GM12891 (cell line): ENCODE measurements at regions not wholly inside any gene's neighbourhood (a gene's known extent, or its start where the extent isn't known, plus 50 kb on each side); places are given as distances from the start of the nearest gene placed in this dataset.

Source experiments
- DNase-seq: peaks from one replicate; pipeline ENCODE4 v3.0.0; 2011; ENCODE audit warnings: low spot score; ENCODE audit not compliant: insufficient read length
- FAIRE-seq: peaks from 2 replicates; lab custom pipeline; 2011; peaks lifted over from hg19 to GRCh38; lab: Jason Lieb, UNC
- PAX5 ChIP-seq: IDR thresholded peaks from 2 replicates; pipeline ENCODE4 v1.6.1; 2011; ENCODE audit warnings: low read length, moderate library complexity, mild to moderate bottlenecking; ENCODE audit not compliant: insufficient read depth, severe bottlenecking
- POLR2A ChIP-seq: IDR thresholded peaks from 2 replicates; pipeline ENCODE4 v1.6.1; 2011; ENCODE audit warnings: low read depth, low read length, control low read depth
- POLR2AphosphoS5 ChIP-seq: IDR thresholded peaks from 2 replicates; pipeline ENCODE4 v1.6.1; 2011; ENCODE audit warnings: low read depth, low read length, control low read depth
- POU2F2 ChIP-seq: IDR thresholded peaks from 2 replicates; pipeline ENCODE4 v1.6.1; 2011; ENCODE audit warnings: low read depth, mild to moderate bottlenecking, control low read depth, low read length, moderate library complexity
- SPI1 ChIP-seq: IDR thresholded peaks from 2 replicates; pipeline ENCODE4 v1.6.1; 2011; ENCODE audit warnings: low read depth, low read length, control low read depth
- TAF1 ChIP-seq: IDR thresholded peaks from 2 replicates; pipeline ENCODE4 v1.6.1; 2011; ENCODE audit warnings: low read depth, low read length, control low read depth

DNA sequence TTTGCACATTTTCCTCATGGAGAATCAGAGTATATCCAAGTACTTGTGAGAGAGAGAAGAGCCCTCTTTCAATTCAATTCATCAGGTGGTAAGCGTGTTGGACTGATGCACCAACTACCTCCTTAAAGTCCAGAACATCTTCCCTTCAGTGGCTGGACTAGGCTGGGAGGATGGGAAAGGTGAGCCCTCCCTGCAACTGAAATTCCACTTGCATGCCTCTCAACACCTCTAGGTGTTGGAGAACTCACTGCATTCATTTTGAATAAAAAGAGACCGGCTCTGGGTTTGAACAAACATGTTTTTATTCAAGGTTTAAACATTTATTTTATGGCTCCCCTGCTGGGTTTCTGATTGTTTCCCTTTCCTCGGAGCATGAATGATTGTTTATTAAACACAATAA lies 573.5 kb downstream of the CCSER2 start:
- DNase-seq (no peak), FAIRE-seq (no peak)
- TF ChIP-seq TAF1 (no peak), POLR2A (no peak), SPI1 (no peak), POLR2AphosphoS5 (no peak), POU2F2 (no peak), PAX5 (no peak)

DNA sequence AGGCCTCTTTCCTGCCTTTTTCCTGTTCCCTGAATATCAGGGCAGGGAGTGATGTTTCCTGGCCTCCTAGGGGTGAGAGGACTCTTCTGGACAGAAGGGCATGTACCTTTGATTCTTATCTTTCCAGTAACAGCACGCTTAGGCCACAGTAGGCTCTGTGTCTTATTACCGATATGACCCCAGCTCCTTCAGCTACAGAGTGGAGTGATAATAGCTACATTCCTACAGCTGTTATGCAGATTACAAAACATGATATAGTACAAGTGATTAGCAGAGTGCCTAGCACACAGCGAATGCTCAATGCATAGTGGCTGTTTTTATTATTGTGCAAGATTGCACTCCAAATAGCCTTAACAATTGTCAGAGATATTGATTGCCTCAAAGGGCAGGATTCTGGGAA lies 574.2 kb downstream of the CCSER2 start:
- no peak for FAIRE-seq
- no peak for DNase-seq
- no peak for TF ChIP-seq POU2F2
- no peak for TF ChIP-seq POLR2A
- TF ChIP-seq PAX5: no peak
- no peak for TF ChIP-seq POLR2AphosphoS5
- TF ChIP-seq SPI1: no peak
- TF ChIP-seq TAF1: no peak

DNA sequence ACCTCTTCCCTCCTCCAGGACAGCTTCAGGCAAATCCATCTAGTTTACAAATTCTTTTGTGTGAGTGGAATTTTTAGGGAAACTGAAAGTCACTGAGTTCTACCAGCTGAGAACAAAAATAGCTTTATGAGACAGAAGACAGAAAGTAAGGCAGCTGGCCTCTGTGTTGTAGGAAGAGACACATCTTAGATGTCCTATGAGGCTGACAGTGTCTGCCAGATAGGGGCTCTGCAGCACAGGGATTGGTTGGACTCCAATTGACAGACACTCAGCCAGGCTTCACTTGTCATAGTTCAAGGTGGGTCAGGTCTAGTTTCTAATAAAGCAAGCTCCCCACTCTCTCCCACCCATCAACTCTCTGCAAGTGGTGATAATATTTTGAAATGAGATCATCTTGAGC lies 574.9 kb downstream of the CCSER2 start:
- FAIRE-seq: no peak
- no peak for DNase-seq
- TF ChIP-seq POLR2A: no peak
- no peak for TF ChIP-seq PAX5
- TF ChIP-seq POU2F2: no peak
- no peak for TF ChIP-seq SPI1
- no peak for TF ChIP-seq TAF1
- TF ChIP-seq POLR2AphosphoS5: no peak

DNA sequence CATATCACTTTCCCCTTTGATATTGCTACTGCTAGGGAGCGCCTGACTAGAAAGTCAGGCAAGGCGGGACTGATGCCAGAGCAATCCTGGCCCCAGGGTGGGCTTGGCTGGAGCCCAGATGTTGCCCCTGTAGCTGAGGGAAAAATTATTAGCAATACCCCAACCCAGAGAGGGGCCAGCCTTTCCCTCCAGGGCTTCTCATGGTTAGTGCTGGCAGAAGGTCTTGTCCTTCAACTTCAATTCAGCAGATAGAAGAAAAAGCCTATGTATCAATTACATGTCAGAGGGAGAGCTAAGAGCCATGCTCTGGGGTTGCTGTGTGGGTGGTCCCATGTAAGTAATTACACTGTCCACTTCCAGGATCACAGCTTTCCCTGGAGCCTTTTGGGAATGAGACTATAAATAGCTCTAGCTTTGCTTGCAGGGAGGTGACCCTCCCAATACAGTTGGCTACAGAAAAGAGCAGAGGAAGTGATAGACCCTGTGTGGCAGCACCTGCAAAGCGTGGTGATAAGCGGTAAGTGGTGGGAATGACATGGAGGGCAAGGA lies 579.1 kb downstream of the CCSER2 start:
- FAIRE-seq: no peak
- no peak for DNase-seq
- no peak for TF ChIP-seq TAF1
- TF ChIP-seq SPI1: no peak
- no peak for TF ChIP-seq POU2F2
- no peak for TF ChIP-seq POLR2A
- TF ChIP-seq POLR2AphosphoS5: no peak
- no peak for TF ChIP-seq PAX5

DNA sequence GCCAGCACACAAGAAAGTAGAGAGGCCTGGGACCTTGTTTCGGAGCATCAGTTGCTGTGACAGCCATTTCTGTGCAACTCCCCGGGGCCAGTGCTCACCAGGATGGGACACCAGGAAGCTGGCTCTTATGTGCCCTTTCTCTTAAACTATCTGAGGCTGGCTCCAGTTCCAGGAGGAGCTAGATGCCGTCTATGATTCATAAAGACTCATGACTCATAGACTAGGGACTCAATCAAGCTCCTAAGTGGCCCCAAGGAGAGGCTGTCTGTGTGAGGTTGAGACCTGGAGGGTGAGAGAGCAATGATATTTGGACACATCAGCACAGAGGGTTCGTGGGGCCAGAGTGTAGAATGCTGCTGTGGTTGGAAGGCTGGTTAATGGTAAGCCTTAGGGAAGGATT lies 580.1 kb downstream of the CCSER2 start:
- FAIRE-seq: no peak
- DNase-seq: no peak

DNA sequence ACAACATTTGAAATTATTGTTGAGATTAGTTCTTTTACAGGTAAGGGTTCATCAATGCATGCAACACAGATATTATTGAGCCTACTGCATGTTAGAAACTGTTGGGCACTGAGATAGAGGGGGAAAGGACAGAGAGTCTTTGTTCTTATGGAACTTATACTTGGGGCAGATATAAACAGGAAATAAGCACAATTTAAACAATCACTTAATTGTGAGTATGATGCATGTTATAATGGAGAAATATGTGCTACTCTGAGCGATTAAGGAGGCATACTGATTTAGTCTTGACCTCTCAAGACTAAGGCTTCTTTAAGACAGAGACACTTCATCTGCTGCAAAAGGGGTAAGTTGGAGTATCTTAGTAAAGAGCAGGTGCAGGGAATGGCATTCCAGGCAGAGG lies 593.3 kb downstream of the CCSER2 start:
- no peak for TF ChIP-seq PAX5
- TF ChIP-seq SPI1: no peak
- TF ChIP-seq POU2F2: no peak
- no peak for TF ChIP-seq POLR2A
- TF ChIP-seq POLR2AphosphoS5: no peak
- TF ChIP-seq TAF1: no peak
- DNase-seq: no peak
- FAIRE-seq: no peak

More for the DNA sequence above, 580.1 kb downstream of the CCSER2 start:
- TF ChIP-seq POLR2A (no peak), SPI1 (no peak), POLR2AphosphoS5 (no peak), PAX5 (no peak), POU2F2 (no peak), TAF1 (no peak)

DNA sequence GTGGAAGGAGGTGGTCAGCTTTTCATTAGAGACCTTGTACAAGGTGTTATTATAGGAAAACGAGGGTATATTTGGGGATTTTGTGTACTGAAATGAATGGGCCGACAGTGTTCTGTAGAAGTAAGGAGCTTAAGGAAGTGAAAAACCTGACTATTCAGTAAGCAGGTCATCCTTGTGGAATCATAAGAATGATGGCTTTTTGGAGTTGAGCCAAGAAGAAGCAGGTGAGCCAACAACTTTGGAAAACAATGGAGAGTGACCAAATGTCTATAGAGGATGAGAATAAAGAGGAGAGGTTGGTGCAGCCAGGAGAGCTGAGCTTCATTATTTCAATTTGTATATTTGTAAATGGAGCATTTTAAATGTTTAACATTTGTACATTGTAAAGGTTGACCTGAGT lies 595.7 kb downstream of the CCSER2 start:
- no peak for DNase-seq
- FAIRE-seq: no peak
- TF ChIP-seq SPI1 (no peak), POLR2AphosphoS5 (no peak), POU2F2 (no peak), PAX5 (no peak)

DNA sequence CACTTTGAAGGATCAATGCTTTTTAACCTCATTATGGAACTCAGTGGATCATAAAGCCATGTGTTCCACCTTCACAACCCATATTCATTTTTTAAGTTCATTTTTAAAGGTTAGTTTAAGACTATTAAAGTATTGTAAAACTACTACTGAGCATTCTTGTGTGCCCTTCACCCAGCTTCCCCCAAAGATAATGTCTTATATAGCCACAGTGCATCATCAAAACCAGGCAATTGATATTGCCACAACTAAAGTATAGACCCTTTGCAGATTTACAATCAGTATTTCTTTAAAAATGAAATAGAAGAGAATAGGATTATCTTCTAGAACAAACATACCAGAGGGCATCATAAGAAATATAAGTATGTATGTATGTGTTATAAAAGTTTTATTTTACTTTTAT lies 597.1 kb downstream of the CCSER2 start:
- DNase-seq (no peak), FAIRE-seq (no peak)
- TF ChIP-seq POLR2A (no peak), SPI1 (no peak), POLR2AphosphoS5 (no peak), POU2F2 (no peak), TAF1 (no peak), PAX5 (no peak)

DNA sequence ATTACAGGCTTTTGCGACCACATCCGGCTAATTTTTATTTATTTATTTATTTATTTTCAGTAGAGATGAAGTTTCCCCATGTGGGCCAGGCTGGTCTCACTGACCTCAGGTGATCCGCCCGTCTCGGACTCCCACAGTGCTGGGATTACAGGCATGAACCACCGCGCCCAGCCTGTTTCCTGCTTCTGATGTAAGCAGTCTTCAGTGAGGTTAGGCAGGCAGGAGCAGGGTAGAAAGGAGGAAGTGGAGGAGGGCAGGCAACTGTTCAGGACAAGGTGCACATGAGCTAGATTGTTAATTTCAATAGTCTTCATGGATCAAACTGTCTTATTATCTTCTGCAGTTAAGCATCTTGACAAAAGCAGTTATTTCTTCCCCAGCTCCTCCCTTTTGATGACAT lies 605.0 kb downstream of the CCSER2 start:
- TF ChIP-seq POLR2AphosphoS5 (no peak), TAF1 (no peak), PAX5 (no peak), POU2F2 (no peak), SPI1 (no peak)
- DNase-seq (no peak), FAIRE-seq (no peak)

DNA sequence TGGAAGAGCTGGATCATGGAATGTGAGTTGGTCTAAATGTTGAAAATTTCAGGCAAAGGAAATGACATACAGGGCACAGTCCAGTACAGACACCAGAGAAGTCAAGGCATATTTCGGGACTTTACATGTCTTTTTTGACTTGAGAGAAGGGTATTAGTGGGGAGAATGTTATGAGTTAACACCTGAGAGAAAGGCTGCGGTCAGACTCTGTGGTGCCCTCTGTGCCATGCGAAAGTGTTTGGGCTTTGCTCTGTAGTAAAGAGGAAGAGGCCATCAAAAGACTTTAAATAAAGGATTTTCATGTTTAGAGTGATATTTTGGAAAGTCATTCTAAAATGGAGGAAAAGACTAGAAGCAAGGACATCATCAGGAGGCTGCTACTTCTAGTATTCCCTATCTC lies 607.4 kb downstream of the CCSER2 start:
- no peak for TF ChIP-seq TAF1
- TF ChIP-seq PAX5: no peak
- no peak for TF ChIP-seq POLR2A
- TF ChIP-seq POLR2AphosphoS5: no peak
- no peak for TF ChIP-seq SPI1
- no peak for TF ChIP-seq POU2F2
- FAIRE-seq (no peak), DNase-seq (no peak)
